Left ventricle myocardium superior (tissue), 1 donor: ENCODE measurements at regions not wholly inside any gene's neighbourhood (a gene's known extent, or its start where the extent isn't known, plus 50 kb on each side); places are given as distances from the start of the nearest gene placed in this dataset.

Source experiments
- ATAC-seq: fragments of 200-7000 bp; cut with Tn5 transposase; one replicate; pipeline ENCODE4 v1.9.1; 2020; ENCODE audit warnings: mild to moderate bottlenecking, moderate library complexity
- DNase-seq: peaks from one replicate; pipeline ENCODE4 v3.0.0-alpha.2; 2020
- intact Hi-C: fragments of 100-400 bp; cut with micrococcal nuclease; formaldehyde crosslinking; loops from one replicate; pipeline ENCODE4 v1.11.0; 2022
- donor health status: DM: no; HTN: yes; CAD: no; lungs with severe emphysema.

GRCh38 chr2:128457716-128458115 is 139.0 kb upstream of the HS6ST1 start:
- DNase-seq, result no peak
- no peak for ATAC-seq
- intact Hi-C loops, result no loop called here

- intact Hi-C loops, result no loop called here
- DNase-seq, result no peak
- ATAC-seq, result no peak
Observed at GRCh38 chr2:128458505-128458904, 139.8 kb upstream of the HS6ST1 start.

- intact Hi-C loops, result no loop called here
- DNase-seq (no peak), ATAC-seq (no peak)
Observed at GRCh38 chr2:128464456-128464855, 145.8 kb upstream of the HS6ST1 start.

GRCh38 chr2:128465246-128466170 is 146.8 kb upstream of the HS6ST1 start:
- intact Hi-C loops, result no loop called here
- DNase-seq (no peak), ATAC-seq (no peak)

GRCh38 chr2:128466376-128466775 is 147.7 kb upstream of the HS6ST1 start:
- DNase-seq (peak; percentile 89), ATAC-seq (peak; percentile 92)
- intact Hi-C loops, result no loop called here

- no peak for ATAC-seq
Observed at GRCh38 chr2:128466776-128467175, 148.1 kb upstream of the HS6ST1 start.

GRCh38 chr2:128467321-128467969 is 148.8 kb upstream of the HS6ST1 start:
- ATAC-seq, result peak; percentile 90

More at GRCh38 chr2:128466776-128467175, 148.1 kb upstream of the HS6ST1 start:
- intact Hi-C loops, result no loop called here
- DNase-seq, result no peak

GRCh38 chr2:128468186-128468920 is 149.7 kb upstream of the HS6ST1 start:
- no peak for DNase-seq
- intact Hi-C loops, result no loop called here
- ATAC-seq, result no peak

More at GRCh38 chr2:128467321-128467969, 148.8 kb upstream of the HS6ST1 start:
- intact Hi-C loops, result no loop called here
- DNase-seq, result peak; percentile 85

GRCh38 chr2:128469203-128469602 is 150.5 kb upstream of the HS6ST1 start:
- ATAC-seq, result no peak
- intact Hi-C loops, result no loop called here
- DNase-seq, result no peak

- intact Hi-C loops, result no loop called here
- ATAC-seq, result no peak
- DNase-seq, result no peak
Observed at GRCh38 chr2:128469875-128470274, 151.2 kb upstream of the HS6ST1 start.

GRCh38 chr2:128472789-128473174 is 154.1 kb upstream of the HS6ST1 start:
- intact Hi-C loops, result no loop called here
- no peak for DNase-seq
- peak; percentile 66 for ATAC-seq

- ATAC-seq (peak; percentile 79), DNase-seq (peak; percentile 54)
- intact Hi-C loops, result no loop called here
Observed at GRCh38 chr2:128473175-128474035, 154.7 kb upstream of the HS6ST1 start.

- ATAC-seq (no peak), DNase-seq (no peak)
- intact Hi-C loops, result no loop called here
Observed at GRCh38 chr2:128474036-128474955, 155.6 kb upstream of the HS6ST1 start.

GRCh38 chr2:128474962-128475361 is 156.3 kb upstream of the HS6ST1 start:
- DNase-seq (no peak), ATAC-seq (no peak)
- intact Hi-C loops, result no loop called here

GRCh38 chr2:128475427-128476211 is 157.0 kb upstream of the HS6ST1 start:
- DNase-seq, result no peak
- intact Hi-C loops, result no loop called here
- ATAC-seq, result no peak

GRCh38 chr2:128477026-128477820 is 158.6 kb upstream of the HS6ST1 start:
- intact Hi-C loops, result no loop called here
- ATAC-seq (no peak), DNase-seq (no peak)
